Loucy (cell line): ENCODE measurements at regions not wholly inside any gene's neighbourhood (a gene's known extent, or its start where the extent isn't known, plus 50 kb on each side); places are given as distances from the start of the nearest gene placed in this dataset.

Source experiments
- H2AFZ ChIP-seq: fragments of 200-600 bp; sonication (generic); 2 replicates; pipeline ENCODE4 v1.6.0; 2016; ENCODE audit warnings: antibody characterized with exemption, mild to moderate bottlenecking, low read length, moderate library complexity
- H3F3A ChIP-seq: fragments of 200-600 bp; 2 replicates; pipeline ENCODE4 v1.6.0; 2016; ENCODE audit warnings: antibody characterized with exemption, low read depth, mild to moderate bottlenecking
- H3K27me3 ChIP-seq: fragments of 200-600 bp; sonication (generic); 2 replicates; pipeline ENCODE4 v1.6.1; 2014; ENCODE audit warnings: low read length, mild to moderate bottlenecking; ENCODE audit not compliant: insufficient read depth, poor library complexity, severe bottlenecking
- H3K36me3 ChIP-seq: fragments of 200-600 bp; sonication (generic); 2 replicates; pipeline ENCODE4 v1.6.1; 2016; ENCODE audit warnings: low read length; ENCODE audit not compliant: insufficient read depth
- H3K4me1 ChIP-seq: fragments of 200-600 bp; sonication (generic); 2 replicates; pipeline ENCODE4 v1.5.1; 2014; ENCODE audit warnings: low read length, mild to moderate bottlenecking; ENCODE audit not compliant: insufficient read depth, poor library complexity, severe bottlenecking
- H3K4me2 ChIP-seq: fragments of 200-600 bp; sonication (generic); 2 replicates; pipeline ENCODE4 v1.6.0; 2014; ENCODE audit warnings: antibody characterized with exemption, low read length, low read depth, mild to moderate bottlenecking; ENCODE audit not compliant: poor library complexity, severe bottlenecking
- H3K4me3 ChIP-seq: fragments of 200-600 bp; sonication (generic); 2 replicates; pipeline ENCODE4 v1.5.1; 2014; ENCODE audit warnings: low read length, mild to moderate bottlenecking, mixed read lengths; ENCODE audit not compliant: poor library complexity, severe bottlenecking
- H3K79me2 ChIP-seq: fragments of 200-600 bp; sonication (generic); 2 replicates; pipeline ENCODE4 v1.6.1; 2014; ENCODE audit warnings: low read length; ENCODE audit not compliant: insufficient read depth
- H3K9ac ChIP-seq: fragments of 200-600 bp; sonication (generic); 2 replicates; pipeline ENCODE4 v1.6.0; 2014; ENCODE audit warnings: mild to moderate bottlenecking, low read depth, low read length, moderate library complexity; ENCODE audit not compliant: poor library complexity, severe bottlenecking
- H3K9me2 ChIP-seq: fragments of 200-600 bp; sonication (generic); replicated peaks from 2 replicates; pipeline ENCODE4 v1.6.1; 2016; ENCODE audit warnings: low read depth, low read length, mixed read lengths
- H3K9me3 ChIP-seq: fragments of 200-600 bp; sonication (generic); 2 replicates; pipeline ENCODE4 v1.6.1; 2014; ENCODE audit warnings: mild to moderate bottlenecking, antibody characterized with exemption, low read length, low read depth; ENCODE audit not compliant: insufficient read depth
- H4K20me1 ChIP-seq: fragments of 200-600 bp; sonication (generic); 2 replicates; pipeline ENCODE4 v1.6.0; 2014; ENCODE audit warnings: antibody characterized with exemption, low read length, mild to moderate bottlenecking; ENCODE audit not compliant: insufficient read depth, poor library complexity, severe bottlenecking
- CTCF ChIP-seq: fragments of 200-600 bp; sonication (generic); conservative IDR thresholded peaks from 2 replicates; pipeline ENCODE4 v1.5.1; 2014; ENCODE audit warnings: mild to moderate bottlenecking, antibody characterized with exemption, low read length
- EZH2phosphoT487 ChIP-seq: fragments of 200-600 bp; IDR thresholded peaks from 2 replicates; pipeline ENCODE4 v1.6.1; 2018; ENCODE audit warnings: antibody characterized with exemption, mild to moderate bottlenecking, moderate library complexity, borderline replicate concordance

DNA sequence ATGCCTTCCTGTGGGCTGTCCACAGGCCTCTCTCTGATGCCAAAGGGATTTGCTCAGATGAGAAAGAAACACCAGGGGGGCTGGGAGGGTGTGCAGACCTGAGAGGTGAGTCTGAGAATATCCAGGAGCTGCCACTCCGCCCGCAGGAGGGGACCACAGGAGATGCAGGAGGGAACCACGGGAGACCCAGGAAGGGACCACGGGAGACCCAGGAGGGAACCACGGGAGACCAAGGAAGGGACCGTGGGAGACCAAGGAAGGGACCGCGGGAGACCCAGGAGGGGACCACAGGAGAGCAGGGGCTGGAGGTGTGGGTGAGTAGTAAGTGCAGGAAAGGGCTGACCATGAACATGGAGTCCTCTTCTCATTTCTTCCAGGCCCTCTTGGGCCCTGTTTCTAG is 74.6 kb upstream of the SFSWAP start:
- Histone ChIP-seq H3K36me3 (no peaks in the 10 kb centered on the region), H3K9me3 (no peaks in the 10 kb centered on the region), H3K9me2 (no peaks in the 10 kb centered on the region), H3K79me2 (no peaks in the 10 kb centered on the region), H3K27me3 (no peaks in the 10 kb centered on the region), H2AFZ (no peak overlapping the region), H3K4me3 (no peak overlapping the region), H4K20me1 (no peaks in the 10 kb centered on the region), H3K4me1 (peaks cover 5% of the 10 kb centered on the region), H3K9ac (no peak overlapping the region), H3F3A (no peaks in the 10 kb centered on the region), H3K4me2 (no peak overlapping the region)
- TF ChIP-seq EZH2phosphoT487 (no peak), CTCF (no peak)

GRCh38 chr12:131636940-131637750 is 73.7 kb upstream of the SFSWAP start:
- H3K9ac ChIP-seq, result no peak overlapping the region
- H3K9me3 ChIP-seq, result no peaks in the 10 kb centered on the region
- no peak for TF ChIP-seq CTCF
- no peak for TF ChIP-seq EZH2phosphoT487
- H3K9me2 ChIP-seq, result no peaks in the 10 kb centered on the region
- H3K4me1 ChIP-seq, result peaks cover 3% of the 10 kb centered on the region
- H3K36me3 ChIP-seq, result no peaks in the 10 kb centered on the region
- no peak overlapping the region for H3K4me3 ChIP-seq
- no peak overlapping the region for H3K4me2 ChIP-seq
- no peaks in the 10 kb centered on the region for H4K20me1 ChIP-seq
- no peak overlapping the region for H2AFZ ChIP-seq
- H3K27me3 ChIP-seq, result no peaks in the 10 kb centered on the region
- no peaks in the 10 kb centered on the region for H3K79me2 ChIP-seq
- H3F3A ChIP-seq, result no peaks in the 10 kb centered on the region

GRCh38 chr12:131637986-131638385 is 72.9 kb upstream of the SFSWAP start:
- no peak overlapping the region for H3K9ac ChIP-seq
- H4K20me1 ChIP-seq, result no peaks in the 10 kb centered on the region
- H3K9me3 ChIP-seq, result no peaks in the 10 kb centered on the region
- no peaks in the 10 kb centered on the region for H3F3A ChIP-seq
- H3K4me1 ChIP-seq, result no peaks in the 10 kb centered on the region
- no peak for TF ChIP-seq CTCF
- TF ChIP-seq EZH2phosphoT487, result no peak
- no peaks in the 10 kb centered on the region for H3K79me2 ChIP-seq
- no peaks in the 10 kb centered on the region for H3K27me3 ChIP-seq
- H2AFZ ChIP-seq, result no peak overlapping the region
- H3K9me2 ChIP-seq, result no peaks in the 10 kb centered on the region
- H3K4me3 ChIP-seq, result no peak overlapping the region
- no peaks in the 10 kb centered on the region for H3K36me3 ChIP-seq
- no peak overlapping the region for H3K4me2 ChIP-seq
